Left lung (tissue), 4 donors: ENCODE measurements at regions not wholly inside any gene's neighbourhood (a gene's known extent, or its start where the extent isn't known, plus 50 kb on each side); places are given as distances from the start of the nearest gene placed in this dataset.

Experiments
- ATAC-seq: fragments of 200-7000 bp; cut with Tn5 transposase; one replicate; pipeline ENCODE4 v1.9.1; 2020; ENCODE audit warnings: moderate library complexity
- DNase-seq, 4 donors: peaks; one replicate each; pipeline ENCODE4 v3.0.0-alpha.2; 2013 to 2020
- H3K27ac ChIP-seq, 2 donors: fragments of 200-600 bp; sonication (generic) in 1 of 2; one replicate each; pipeline versions ENCODE4 v1.5.0 to v1.8.0; 2020 to 2021
- H3K27me3 ChIP-seq, 2 donors: fragments of 200-600 bp; sonication (generic) in 1 of 2; one replicate each; pipeline versions ENCODE4 v1.5.0 to v1.8.0; 2020 to 2021
- H3K36me3 ChIP-seq, 2 donors: fragments of 200-600 bp; sonication (generic) in 1 of 2; one replicate each; pipeline versions ENCODE4 v1.5.0 to v1.8.0; 2020 to 2021
- H3K4me1 ChIP-seq, 2 donors: fragments of 200-600 bp; one replicate each; pipeline ENCODE4 v1.8.0; 2021
- H3K4me3 ChIP-seq, 2 donors: fragments of 200-600 bp; sonication (generic) in 1 of 2; one replicate each; pipeline versions ENCODE4 v1.5.0 to v1.8.0; 2020 to 2021; ENCODE audit warnings: mild to moderate bottlenecking in 1 of 2
- H3K9me3 ChIP-seq, 2 donors: fragments of 200-600 bp; sonication (generic) in 1 of 2; one replicate each; pipeline versions ENCODE4 v1.5.0 to v1.8.0; 2020 to 2021
- intact Hi-C, 2 donors: fragments of 100-400 bp; cut with DNase I; formaldehyde crosslinking; loops; one replicate each; pipeline versions ENCODE4 v1.11.2 to v1.14.2; 2022
- TF ChIP-seq, protein P1 (sequence below), 2 donors: fragments of 200-600 bp; sonication (generic) in 1 of 2; IDR thresholded peaks; one replicate each; pipeline versions ENCODE4 v1.5.0 to v1.8.0; 2021; ENCODE audit warnings: antibody characterized with exemption in 2 of 2
- donor health status: DM: no; HTN: yes; CAD: no.
- donor health status: DM: no; HTN: no; CAD: no.

DNA sequence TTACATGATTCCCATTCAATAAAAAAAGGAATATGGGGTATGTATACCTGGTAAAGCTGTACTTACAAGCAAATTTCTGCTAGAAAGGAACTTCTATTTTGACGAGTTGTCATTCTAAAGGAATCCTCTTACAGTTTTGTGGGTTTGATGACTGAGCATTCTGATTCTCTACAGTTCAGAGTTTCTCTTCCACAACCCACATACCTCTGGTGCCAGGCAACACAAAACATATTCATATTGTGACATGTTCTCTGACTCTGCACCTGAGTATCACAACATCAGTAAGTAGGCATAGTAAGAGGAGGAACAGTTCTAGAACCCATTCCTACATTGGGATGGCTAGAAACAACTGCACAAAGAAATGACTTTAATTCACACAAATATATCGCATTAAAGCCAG lies 636.6 kb downstream of the MED13L start:
- Histone ChIP-seq H3K27me3 (no peaks in the 10 kb centered on the region), H3K4me3 (no peak overlapping the region), H3K4me1 (no peaks in the 10 kb centered on the region), H3K9me3 (no peaks in the 10 kb centered on the region), H3K36me3 (no peaks in the 10 kb centered on the region), H3K27ac (no peak overlapping the region)
- TF ChIP-seq, protein P1, sequence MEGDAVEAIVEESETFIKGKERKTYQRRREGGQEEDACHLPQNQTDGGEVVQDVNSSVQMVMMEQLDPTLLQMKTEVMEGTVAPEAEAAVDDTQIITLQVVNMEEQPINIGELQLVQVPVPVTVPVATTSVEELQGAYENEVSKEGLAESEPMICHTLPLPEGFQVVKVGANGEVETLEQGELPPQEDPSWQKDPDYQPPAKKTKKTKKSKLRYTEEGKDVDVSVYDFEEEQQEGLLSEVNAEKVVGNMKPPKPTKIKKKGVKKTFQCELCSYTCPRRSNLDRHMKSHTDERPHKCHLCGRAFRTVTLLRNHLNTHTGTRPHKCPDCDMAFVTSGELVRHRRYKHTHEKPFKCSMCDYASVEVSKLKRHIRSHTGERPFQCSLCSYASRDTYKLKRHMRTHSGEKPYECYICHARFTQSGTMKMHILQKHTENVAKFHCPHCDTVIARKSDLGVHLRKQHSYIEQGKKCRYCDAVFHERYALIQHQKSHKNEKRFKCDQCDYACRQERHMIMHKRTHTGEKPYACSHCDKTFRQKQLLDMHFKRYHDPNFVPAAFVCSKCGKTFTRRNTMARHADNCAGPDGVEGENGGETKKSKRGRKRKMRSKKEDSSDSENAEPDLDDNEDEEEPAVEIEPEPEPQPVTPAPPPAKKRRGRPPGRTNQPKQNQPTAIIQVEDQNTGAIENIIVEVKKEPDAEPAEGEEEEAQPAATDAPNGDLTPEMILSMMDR (IDR thresholded peaks at IDR 0.05): no peak
- no peak for ATAC-seq
- no peak for DNase-seq
- intact Hi-C loops: no loop called here

DNA sequence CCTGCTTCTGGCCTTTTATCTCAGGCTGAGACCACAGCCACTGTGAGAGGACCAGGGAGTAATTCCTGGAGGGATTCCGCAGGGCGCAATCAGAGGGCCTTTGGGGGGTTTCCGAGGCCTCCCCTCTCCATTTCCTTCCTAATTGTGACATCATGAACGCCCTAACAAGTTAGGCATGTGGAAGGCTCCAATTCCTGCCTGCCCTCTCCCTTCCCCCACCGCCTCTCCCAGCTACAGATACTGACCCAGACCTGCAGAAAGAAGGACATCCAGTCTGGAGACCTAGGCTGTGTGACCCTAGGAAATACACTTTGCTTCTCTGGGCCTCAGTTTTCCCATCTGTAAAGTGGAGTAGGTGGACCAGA lies 637.9 kb downstream of the MED13L start:
- ATAC-seq (no peak), DNase-seq (no peak)
- Histone ChIP-seq H3K4me3 (no peak overlapping the region), H3K9me3 (no peaks in the 10 kb centered on the region), H3K27me3 (no peaks in the 10 kb centered on the region), H3K27ac (no peak overlapping the region), H3K36me3 (no peaks in the 10 kb centered on the region), H3K4me1 (no peaks in the 10 kb centered on the region)
- TF ChIP-seq, protein P1 (IDR thresholded peaks at IDR 0.05): no peak
- intact Hi-C loops: no loop called here

DNA sequence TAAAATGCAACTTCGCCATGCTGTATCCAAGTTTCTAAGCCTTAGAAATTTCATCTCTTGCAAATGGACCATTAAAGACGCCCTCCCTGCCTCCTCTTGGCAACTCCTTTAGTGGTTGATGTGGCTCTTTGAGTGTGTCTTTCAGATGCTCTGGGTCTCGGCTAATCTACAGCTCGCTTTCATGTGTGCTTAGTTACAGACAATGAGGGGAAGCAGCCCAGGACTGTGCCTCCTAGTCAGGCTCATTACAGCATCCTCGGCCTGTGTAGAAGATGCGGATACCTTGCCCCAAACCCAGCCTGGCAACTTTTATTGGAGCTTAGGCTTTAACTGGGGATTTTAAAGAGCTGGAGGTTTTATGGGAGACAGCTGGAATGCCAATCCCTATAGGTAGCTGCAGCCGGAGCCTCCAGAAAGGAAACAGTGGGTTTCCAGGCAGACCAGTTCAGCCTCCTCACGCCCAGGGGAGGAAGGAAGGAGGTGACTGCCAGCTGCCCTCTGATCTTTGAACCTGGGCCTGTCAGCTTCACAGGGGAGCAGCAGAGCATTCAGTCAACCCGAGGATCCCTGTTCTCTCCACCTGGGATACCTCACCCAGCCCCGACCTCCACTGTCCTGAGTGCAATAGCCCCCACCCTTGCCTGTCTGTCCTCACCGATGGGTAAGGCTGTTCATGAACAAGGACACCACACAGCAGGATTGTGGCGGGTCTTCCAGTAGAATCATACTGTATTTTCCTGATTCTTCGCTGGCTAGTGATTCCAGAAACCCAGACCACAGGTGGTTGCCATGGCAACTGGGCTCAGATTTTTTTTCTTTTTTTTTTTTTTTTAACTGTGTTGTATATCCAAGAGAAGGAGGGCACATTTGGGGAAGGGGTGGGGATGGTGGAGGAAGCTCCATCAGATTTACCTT lies 638.5 kb downstream of the MED13L start:
- H3K27ac ChIP-seq: no peak overlapping the region
- ATAC-seq (no peak), DNase-seq (no peak)
- TF ChIP-seq, protein P1 (IDR thresholded peaks at IDR 0.05): no peak
- H3K36me3 ChIP-seq: no peaks in the 10 kb centered on the region
- no peaks in the 10 kb centered on the region for H3K4me1 ChIP-seq
- no peak overlapping the region for H3K4me3 ChIP-seq
- intact Hi-C loops: no loop called here
- no peaks in the 10 kb centered on the region for H3K9me3 ChIP-seq
- H3K27me3 ChIP-seq: no peaks in the 10 kb centered on the region

DNA sequence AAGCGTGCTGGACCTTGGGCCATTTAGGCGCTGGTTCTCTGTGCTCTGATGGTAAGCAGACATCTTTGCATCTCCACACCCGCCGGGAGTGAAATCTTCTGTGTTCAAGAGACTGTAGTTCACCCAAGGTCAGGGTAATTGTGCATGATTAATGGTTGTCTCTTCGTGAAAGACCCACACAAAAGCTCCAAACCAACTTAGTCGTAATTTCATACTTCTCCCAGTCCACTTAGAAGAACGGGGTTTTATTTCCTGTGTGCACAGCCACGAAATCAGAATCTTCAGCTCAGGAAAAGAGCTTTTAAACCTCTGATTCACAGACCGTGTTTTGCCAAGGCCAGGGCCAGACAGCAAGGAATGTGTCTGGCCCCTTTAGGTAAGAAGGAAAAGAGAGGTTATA lies 640.9 kb downstream of the MED13L start:
- Histone ChIP-seq H3K27ac (no peak overlapping the region), H3K4me1 (no peaks in the 10 kb centered on the region), H3K27me3 (no peaks in the 10 kb centered on the region), H3K36me3 (no peaks in the 10 kb centered on the region), H3K4me3 (no peak overlapping the region), H3K9me3 (no peaks in the 10 kb centered on the region)
- TF ChIP-seq, protein P1 (IDR thresholded peaks at IDR 0.05): no peak
- DNase-seq (no peak), ATAC-seq (no peak)
- intact Hi-C loops: no loop called here

DNA sequence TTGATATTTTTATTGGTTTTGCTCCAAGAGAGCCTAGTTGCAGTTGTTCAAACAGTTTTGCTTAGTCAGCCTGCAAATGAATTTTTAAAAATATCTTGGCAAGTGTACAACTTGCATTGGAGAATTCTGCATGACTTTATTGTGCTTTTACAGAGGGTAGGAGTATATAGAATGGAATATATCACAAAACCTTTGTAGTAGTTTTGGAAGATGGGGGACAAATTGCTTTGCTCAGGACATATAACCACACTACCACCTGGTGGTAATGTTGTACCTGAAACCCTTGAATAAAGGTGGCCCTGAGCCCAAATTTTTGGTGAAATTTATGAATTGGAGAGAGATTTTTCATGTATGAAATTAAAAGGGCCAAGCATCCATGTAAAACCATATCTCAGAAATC lies 645.2 kb downstream of the MED13L start:
- H3K4me1 ChIP-seq: no peaks in the 10 kb centered on the region

More for the DNA sequence above, 645.2 kb downstream of the MED13L start:
- no peak overlapping the region for H3K27ac ChIP-seq
- DNase-seq (no peak), ATAC-seq (no peak)
- H3K36me3 ChIP-seq: no peaks in the 10 kb centered on the region
- H3K27me3 ChIP-seq: no peaks in the 10 kb centered on the region
- TF ChIP-seq, protein P1 (IDR thresholded peaks at IDR 0.05): no peak
- no peaks in the 10 kb centered on the region for H3K9me3 ChIP-seq
- intact Hi-C loops: no loop called here
- H3K4me3 ChIP-seq: no peak overlapping the region
